Prostate gland (tissue), 2 donors: ENCODE measurements at regions not wholly inside any gene's neighbourhood (a gene's known extent, or its start where the extent isn't known, plus 50 kb on each side); places are given as distances from the start of the nearest gene placed in this dataset.

ENCODE experiments used
- POLR2AphosphoS5 ChIP-seq: sonication (generic); formaldehyde crosslinking; IDR thresholded peaks from one replicate; pipeline ENCODE4 v1.6.1; 2017; ENCODE audit warnings: antibody characterized with exemption
- TF ChIP-seq, protein P1 (sequence below), 4 experiments: fragments of 200-600 bp in 2 of 4; fragments of 450-650 bp in 2 of 4; sonication (generic) in 2 of 4; IDR thresholded peaks; 1 replicate in 3 of 4; 2 replicates in 1 of 4; pipeline ENCODE4 v1.5.1; 2016 to 2019; ENCODE audit warnings: antibody characterized with exemption in 4 of 4, mild to moderate bottlenecking in 2 of 4, moderate library complexity in 2 of 4

GRCh38 chr5:122523776-122524175, 211.7 kb downstream of the SNCAIP start:
- TF ChIP-seq, protein P1, sequence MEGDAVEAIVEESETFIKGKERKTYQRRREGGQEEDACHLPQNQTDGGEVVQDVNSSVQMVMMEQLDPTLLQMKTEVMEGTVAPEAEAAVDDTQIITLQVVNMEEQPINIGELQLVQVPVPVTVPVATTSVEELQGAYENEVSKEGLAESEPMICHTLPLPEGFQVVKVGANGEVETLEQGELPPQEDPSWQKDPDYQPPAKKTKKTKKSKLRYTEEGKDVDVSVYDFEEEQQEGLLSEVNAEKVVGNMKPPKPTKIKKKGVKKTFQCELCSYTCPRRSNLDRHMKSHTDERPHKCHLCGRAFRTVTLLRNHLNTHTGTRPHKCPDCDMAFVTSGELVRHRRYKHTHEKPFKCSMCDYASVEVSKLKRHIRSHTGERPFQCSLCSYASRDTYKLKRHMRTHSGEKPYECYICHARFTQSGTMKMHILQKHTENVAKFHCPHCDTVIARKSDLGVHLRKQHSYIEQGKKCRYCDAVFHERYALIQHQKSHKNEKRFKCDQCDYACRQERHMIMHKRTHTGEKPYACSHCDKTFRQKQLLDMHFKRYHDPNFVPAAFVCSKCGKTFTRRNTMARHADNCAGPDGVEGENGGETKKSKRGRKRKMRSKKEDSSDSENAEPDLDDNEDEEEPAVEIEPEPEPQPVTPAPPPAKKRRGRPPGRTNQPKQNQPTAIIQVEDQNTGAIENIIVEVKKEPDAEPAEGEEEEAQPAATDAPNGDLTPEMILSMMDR (IDR thresholded peaks at IDR 0.05) = no peak
- no peak for TF ChIP-seq POLR2AphosphoS5
